Coronary artery (tissue), 2 donors: ENCODE measurements at regions not wholly inside any gene's neighbourhood (a gene's known extent, or its start where the extent isn't known, plus 50 kb on each side); places are given as distances from the start of the nearest gene placed in this dataset.

ENCODE experiments used
- DNase-seq: peaks from one replicate; pipeline ENCODE4 v3.0.0-alpha.2; 2017; ENCODE audit warnings: low spot score
- H3K27ac ChIP-seq, 2 donors: fragments of 200-600 bp; sonication (generic); one replicate each; pipeline ENCODE4 v1.5.1; 2016 to 2019
- H3K4me3 ChIP-seq: fragments of 200-600 bp; sonication (generic); 2 replicates; pipeline ENCODE4 v1.5.1; 2016; ENCODE audit warnings: mild to moderate bottlenecking, moderate library complexity
- TF ChIP-seq, protein P1 (sequence below): fragments of 200-600 bp; sonication (generic); IDR thresholded peaks from one replicate; pipeline ENCODE4 v1.5.1; 2019; ENCODE audit warnings: antibody characterized with exemption

DNA sequence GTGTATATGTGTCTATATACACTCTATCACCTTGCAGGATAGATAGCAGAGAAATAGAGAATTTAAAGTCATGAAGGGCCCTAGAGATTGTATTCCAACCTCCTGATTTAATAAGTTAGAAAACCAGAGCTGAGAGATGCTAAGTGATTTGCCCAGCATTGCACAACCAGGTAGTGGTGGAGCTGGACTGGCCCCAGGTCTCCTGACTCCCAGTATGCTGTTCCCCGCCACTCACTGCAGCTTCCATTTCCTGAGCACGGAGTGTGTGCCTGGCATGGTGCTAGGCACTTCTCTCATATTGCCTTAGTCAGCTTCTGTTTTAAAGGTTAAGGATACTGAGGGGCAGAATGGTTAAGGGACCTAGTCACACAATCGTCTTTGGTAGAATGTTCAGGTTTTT, 129.4 kb upstream of the KLHL25 start:
- TF ChIP-seq, protein P1, sequence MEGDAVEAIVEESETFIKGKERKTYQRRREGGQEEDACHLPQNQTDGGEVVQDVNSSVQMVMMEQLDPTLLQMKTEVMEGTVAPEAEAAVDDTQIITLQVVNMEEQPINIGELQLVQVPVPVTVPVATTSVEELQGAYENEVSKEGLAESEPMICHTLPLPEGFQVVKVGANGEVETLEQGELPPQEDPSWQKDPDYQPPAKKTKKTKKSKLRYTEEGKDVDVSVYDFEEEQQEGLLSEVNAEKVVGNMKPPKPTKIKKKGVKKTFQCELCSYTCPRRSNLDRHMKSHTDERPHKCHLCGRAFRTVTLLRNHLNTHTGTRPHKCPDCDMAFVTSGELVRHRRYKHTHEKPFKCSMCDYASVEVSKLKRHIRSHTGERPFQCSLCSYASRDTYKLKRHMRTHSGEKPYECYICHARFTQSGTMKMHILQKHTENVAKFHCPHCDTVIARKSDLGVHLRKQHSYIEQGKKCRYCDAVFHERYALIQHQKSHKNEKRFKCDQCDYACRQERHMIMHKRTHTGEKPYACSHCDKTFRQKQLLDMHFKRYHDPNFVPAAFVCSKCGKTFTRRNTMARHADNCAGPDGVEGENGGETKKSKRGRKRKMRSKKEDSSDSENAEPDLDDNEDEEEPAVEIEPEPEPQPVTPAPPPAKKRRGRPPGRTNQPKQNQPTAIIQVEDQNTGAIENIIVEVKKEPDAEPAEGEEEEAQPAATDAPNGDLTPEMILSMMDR = no peak
- Histone ChIP-seq H3K27ac (no peak overlapping the region), H3K4me3 (no peak overlapping the region)
- DNase-seq = no peak

DNA sequence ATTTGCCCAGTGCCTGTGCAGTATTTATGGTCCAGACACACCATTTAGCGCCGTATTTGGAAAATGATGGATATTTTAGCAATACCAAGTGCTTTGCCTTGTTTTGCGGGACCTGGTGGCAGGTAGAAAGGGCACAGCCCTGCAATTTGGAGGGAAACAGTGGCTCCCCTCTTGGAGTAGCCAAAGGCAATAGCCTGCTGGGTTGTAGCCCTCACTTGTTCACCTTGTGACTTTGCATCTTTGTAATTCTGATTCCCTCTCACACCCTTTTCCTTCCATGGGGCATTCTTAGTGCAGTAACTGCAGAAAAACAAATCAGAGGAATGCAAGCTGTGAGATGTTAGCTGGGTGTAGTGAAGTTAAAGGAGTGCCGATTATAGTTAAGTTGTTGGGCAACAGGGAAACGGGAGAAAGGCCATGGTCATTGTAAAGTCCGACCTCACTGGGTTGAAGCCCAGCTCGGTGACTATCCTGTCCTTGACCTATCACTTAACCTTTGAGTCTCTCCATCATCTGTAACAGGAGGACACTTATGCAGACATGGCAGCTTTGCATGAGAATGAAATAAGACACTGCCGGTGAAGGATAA, 131.0 kb upstream of the KLHL25 start:
- H3K4me3 ChIP-seq = no peak overlapping the region
- TF ChIP-seq, protein P1 = no peak
- no peak overlapping the region for H3K27ac ChIP-seq

DNA sequence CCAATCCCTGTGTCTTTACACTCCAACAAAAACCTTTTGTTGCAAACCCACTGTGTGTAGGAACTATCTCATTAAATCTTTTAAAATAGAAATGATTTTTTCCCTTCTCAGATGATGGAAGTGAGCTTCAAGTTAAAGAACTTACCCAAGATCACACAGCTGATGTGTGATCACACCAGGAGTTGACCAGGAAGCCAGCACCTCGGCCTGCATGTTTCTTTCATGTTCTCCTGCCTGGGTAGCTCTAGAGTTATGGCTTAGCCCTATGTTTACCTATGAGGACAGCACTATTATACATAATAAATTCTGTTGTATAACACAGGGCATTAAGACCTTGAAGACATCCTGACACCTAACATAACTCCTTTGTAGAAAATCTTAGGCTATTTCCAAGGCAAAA, 132.1 kb upstream of the KLHL25 start:
- Histone ChIP-seq H3K4me3 (no peak overlapping the region), H3K27ac (no peak overlapping the region)
- no peak for DNase-seq
- TF ChIP-seq, protein P1 = no peak

More for the DNA sequence above, 131.0 kb upstream of the KLHL25 start:
- DNase-seq = no peak

- DNase-seq = no peak
- H3K4me3 ChIP-seq = no peak overlapping the region
- TF ChIP-seq, protein P1 = no peak
These were observed 133.3 kb upstream of the KLHL25 start for GRCh38 chr15:85927931-85928537.

GRCh38 chr15:85929786-85930185, 135.1 kb upstream of the KLHL25 start:
- no peak overlapping the region for H3K27ac ChIP-seq
- H3K4me3 ChIP-seq = no peak overlapping the region
- TF ChIP-seq, protein P1 = no peak
- no peak for DNase-seq

More at GRCh38 chr15:85927931-85928537, 133.3 kb upstream of the KLHL25 start:
- H3K27ac ChIP-seq = no peak overlapping the region

GRCh38 chr15:85932391-85932790, 137.7 kb upstream of the KLHL25 start:
- H3K4me3 ChIP-seq = no peak overlapping the region
- TF ChIP-seq, protein P1 = no peak

DNA sequence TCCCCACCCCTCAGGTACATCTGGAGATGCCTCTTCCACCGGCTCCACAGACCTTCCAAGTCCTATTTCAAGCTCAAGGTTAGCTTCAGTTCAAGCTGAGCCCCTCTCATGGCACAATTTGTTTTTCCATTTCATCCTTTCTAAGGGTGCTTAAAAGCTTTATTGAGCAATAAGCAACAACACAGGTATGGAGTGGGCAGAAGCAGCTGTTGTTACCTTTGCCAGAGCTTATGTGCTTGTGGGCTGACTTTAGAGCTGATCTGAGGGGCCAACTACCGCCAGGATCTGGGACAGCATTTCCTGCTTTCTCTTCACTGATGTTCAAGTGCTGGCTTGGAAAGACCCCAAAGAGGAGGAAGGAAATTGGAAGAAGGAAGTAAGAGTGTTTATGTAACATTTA, 140.0 kb upstream of the KLHL25 start:
- DNase-seq = no peak
- TF ChIP-seq, protein P1 = no peak
- Histone ChIP-seq H3K4me3 (no peak overlapping the region), H3K27ac (no peak overlapping the region)

More at GRCh38 chr15:85932391-85932790, 137.7 kb upstream of the KLHL25 start:
- no peak for DNase-seq
- H3K27ac ChIP-seq = no peak overlapping the region
